Loucy (cell line): ENCODE measurements at regions not wholly inside any gene's neighbourhood (a gene's known extent, or its start where the extent isn't known, plus 50 kb on each side); places are given as distances from the start of the nearest gene placed in this dataset.

ENCODE experiments used
- EZH2phosphoT487 ChIP-seq: fragments of 200-600 bp; IDR thresholded peaks from 2 replicates; pipeline ENCODE4 v1.6.1; 2018; ENCODE audit warnings: antibody characterized with exemption, mild to moderate bottlenecking, moderate library complexity, borderline replicate concordance
- TF ChIP-seq, protein P1 (sequence below): fragments of 200-600 bp; sonication (generic); conservative IDR thresholded peaks from 2 replicates; pipeline ENCODE4 v1.5.1; 2014; ENCODE audit warnings: mild to moderate bottlenecking, antibody characterized with exemption, low read length

GRCh38 chr3:188950832-188951489, 220.8 kb upstream of the TPRG1 start:
- TF ChIP-seq, protein P1, sequence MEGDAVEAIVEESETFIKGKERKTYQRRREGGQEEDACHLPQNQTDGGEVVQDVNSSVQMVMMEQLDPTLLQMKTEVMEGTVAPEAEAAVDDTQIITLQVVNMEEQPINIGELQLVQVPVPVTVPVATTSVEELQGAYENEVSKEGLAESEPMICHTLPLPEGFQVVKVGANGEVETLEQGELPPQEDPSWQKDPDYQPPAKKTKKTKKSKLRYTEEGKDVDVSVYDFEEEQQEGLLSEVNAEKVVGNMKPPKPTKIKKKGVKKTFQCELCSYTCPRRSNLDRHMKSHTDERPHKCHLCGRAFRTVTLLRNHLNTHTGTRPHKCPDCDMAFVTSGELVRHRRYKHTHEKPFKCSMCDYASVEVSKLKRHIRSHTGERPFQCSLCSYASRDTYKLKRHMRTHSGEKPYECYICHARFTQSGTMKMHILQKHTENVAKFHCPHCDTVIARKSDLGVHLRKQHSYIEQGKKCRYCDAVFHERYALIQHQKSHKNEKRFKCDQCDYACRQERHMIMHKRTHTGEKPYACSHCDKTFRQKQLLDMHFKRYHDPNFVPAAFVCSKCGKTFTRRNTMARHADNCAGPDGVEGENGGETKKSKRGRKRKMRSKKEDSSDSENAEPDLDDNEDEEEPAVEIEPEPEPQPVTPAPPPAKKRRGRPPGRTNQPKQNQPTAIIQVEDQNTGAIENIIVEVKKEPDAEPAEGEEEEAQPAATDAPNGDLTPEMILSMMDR = no peak
- TF ChIP-seq EZH2phosphoT487 = no peak
